ENCODE measurements at regions not wholly inside any gene's neighbourhood (a gene's known extent, or its start where the extent isn't known, plus 50 kb on each side); places are given as distances from the start of the nearest gene placed in this dataset.

- no peak for TF ChIP-seq PLRG1 (conservative IDR thresholded peaks at IDR 0.05)
- no peak for TF ChIP-seq NCOR1 (IDR thresholded peaks at IDR 0.05; ENCODE audit: borderline replicate concordance, low read length)
- no peak for TF ChIP-seq ZNF337 (CRISPR knock-in tag; IDR thresholded peaks at IDR 0.05; ENCODE audit: borderline replicate concordance, low read depth)
- TF ChIP-seq, protein P1, sequence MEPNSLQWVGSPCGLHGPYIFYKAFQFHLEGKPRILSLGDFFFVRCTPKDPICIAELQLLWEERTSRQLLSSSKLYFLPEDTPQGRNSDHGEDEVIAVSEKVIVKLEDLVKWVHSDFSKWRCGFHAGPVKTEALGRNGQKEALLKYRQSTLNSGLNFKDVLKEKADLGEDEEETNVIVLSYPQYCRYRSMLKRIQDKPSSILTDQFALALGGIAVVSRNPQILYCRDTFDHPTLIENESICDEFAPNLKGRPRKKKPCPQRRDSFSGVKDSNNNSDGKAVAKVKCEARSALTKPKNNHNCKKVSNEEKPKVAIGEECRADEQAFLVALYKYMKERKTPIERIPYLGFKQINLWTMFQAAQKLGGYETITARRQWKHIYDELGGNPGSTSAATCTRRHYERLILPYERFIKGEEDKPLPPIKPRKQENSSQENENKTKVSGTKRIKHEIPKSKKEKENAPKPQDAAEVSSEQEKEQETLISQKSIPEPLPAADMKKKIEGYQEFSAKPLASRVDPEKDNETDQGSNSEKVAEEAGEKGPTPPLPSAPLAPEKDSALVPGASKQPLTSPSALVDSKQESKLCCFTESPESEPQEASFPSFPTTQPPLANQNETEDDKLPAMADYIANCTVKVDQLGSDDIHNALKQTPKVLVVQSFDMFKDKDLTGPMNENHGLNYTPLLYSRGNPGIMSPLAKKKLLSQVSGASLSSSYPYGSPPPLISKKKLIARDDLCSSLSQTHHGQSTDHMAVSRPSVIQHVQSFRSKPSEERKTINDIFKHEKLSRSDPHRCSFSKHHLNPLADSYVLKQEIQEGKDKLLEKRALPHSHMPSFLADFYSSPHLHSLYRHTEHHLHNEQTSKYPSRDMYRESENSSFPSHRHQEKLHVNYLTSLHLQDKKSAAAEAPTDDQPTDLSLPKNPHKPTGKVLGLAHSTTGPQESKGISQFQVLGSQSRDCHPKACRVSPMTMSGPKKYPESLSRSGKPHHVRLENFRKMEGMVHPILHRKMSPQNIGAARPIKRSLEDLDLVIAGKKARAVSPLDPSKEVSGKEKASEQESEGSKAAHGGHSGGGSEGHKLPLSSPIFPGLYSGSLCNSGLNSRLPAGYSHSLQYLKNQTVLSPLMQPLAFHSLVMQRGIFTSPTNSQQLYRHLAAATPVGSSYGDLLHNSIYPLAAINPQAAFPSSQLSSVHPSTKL (CRISPR knock-in tag; IDR thresholded peaks at IDR 0.05), result peak; percentile 62
- TF ChIP-seq ZNF557 (CRISPR knock-in tag; IDR thresholded peaks at IDR 0.05), result peak; percentile 60; the same call in 1 of the 2 replicates
- TF ChIP-seq ZNF629 (CRISPR knock-in tag; conservative IDR thresholded peaks at IDR 0.05), result peak; percentile 99
- TF ChIP-seq NFIC (IDR thresholded peaks at IDR 0.05; ENCODE audit: low read length), result peak; percentile 24; the same call in 1 of the 2 replicates
- TF ChIP-seq, protein P2, sequence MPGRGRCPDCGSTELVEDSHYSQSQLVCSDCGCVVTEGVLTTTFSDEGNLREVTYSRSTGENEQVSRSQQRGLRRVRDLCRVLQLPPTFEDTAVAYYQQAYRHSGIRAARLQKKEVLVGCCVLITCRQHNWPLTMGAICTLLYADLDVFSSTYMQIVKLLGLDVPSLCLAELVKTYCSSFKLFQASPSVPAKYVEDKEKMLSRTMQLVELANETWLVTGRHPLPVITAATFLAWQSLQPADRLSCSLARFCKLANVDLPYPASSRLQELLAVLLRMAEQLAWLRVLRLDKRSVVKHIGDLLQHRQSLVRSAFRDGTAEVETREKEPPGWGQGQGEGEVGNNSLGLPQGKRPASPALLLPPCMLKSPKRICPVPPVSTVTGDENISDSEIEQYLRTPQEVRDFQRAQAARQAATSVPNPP (CRISPR knock-in tag; IDR thresholded peaks at IDR 0.05), result no peak
- no peak for TF ChIP-seq ZNF17 (CRISPR knock-in tag; IDR thresholded peaks at IDR 0.05)
- TF ChIP-seq JUND (CRISPR knock-in tag; IDR thresholded peaks at IDR 0.05), result peak; percentile 57; the same call in 1 of the 2 replicates
- peak; percentile 41 for TF ChIP-seq ZNF781 (CRISPR knock-in tag; IDR thresholded peaks at IDR 0.05; ENCODE audit: borderline replicate concordance, not compliant biosample characterization)
- TF ChIP-seq ZNF121 (CRISPR knock-in tag; IDR thresholded peaks at IDR 0.05), result peak; percentile 2; the same call in 1 of the 2 replicates
- TF ChIP-seq ONECUT2 (CRISPR knock-in tag; IDR thresholded peaks at IDR 0.05), result no peak
- peak; percentile 98 for TF ChIP-seq ZMYM3 (CRISPR knock-in tag; IDR thresholded peaks at IDR 0.05)
- TF ChIP-seq ATM (IDR thresholded peaks at IDR 0.05; ENCODE audit: borderline replicate concordance), result no peak
- peak; percentile 34; the same call in 1 of the 2 replicates for TF ChIP-seq HMG20A (CRISPR knock-in tag; IDR thresholded peaks at IDR 0.05; ENCODE audit: borderline replicate concordance)
- TF ChIP-seq ADNP (CRISPR knock-in tag; IDR thresholded peaks at IDR 0.05), result peak; percentile 89
- no peak for TF ChIP-seq ATF5 (CRISPR knock-in tag; IDR thresholded peaks at IDR 0.05; ENCODE audit: low read depth)
- no peak for TF ChIP-seq ZNF292 (CRISPR knock-in tag; IDR thresholded peaks at IDR 0.05; ENCODE audit: borderline replicate concordance, low read depth)
- TF ChIP-seq ZNF780A (CRISPR knock-in tag; IDR thresholded peaks at IDR 0.05), result no peak
- TF ChIP-seq ZNF501 (CRISPR knock-in tag; IDR thresholded peaks at IDR 0.05), result no peak
- peak; percentile 56; the same call in 1 of the 2 replicates for TF ChIP-seq FOSL1 (CRISPR knock-in tag; IDR thresholded peaks at IDR 0.05; ENCODE audit: borderline replicate concordance)
- TF ChIP-seq ZNF18 (CRISPR knock-in tag; IDR thresholded peaks at IDR 0.05; ENCODE audit: insufficient replicate concordance), result peak; percentile 28
- TF ChIP-seq HNRNPLL (IDR thresholded peaks at IDR 0.05; ENCODE audit: low read depth, low read length, poor library complexity, severe bottlenecking), result no peak
Observed at GRCh38 chr1:228838717-228839500, 103.6 kb downstream of the RHOU start (continued).

All from HepG2 (cell line).